Calu3 (cell line): ENCODE measurements at regions not wholly inside any gene's neighbourhood (a gene's known extent, or its start where the extent isn't known, plus 50 kb on each side); places are given as distances from the start of the nearest gene placed in this dataset.

Source experiments
- BruUV-seq: library from RNA; stranded (reverse); fragments of 400-500 nt; replicated peaks from 2 replicates; lab custom pipeline; 2021; lab: Mats Ljungman, UMichigan
- CTCF ChIA-PET: fragments of 300-600 bp; sonication (Branson Sonifier 250); formaldehyde crosslinking; loops from one replicate; lab custom pipeline; 2022; ENCODE audit warnings: antibody characterized with exemption; lab: Charles Lee
- DNase-seq: peaks from one replicate; pipeline ENCODE4 v3.0.0; 2022
- H3K27ac Mint-ChIP-seq: one replicate; pipeline ENCODE4 v1.8.0; 2022; ENCODE audit warnings: mixed read lengths; ENCODE audit not compliant: unreplicated experiment
- H3K27me3 Mint-ChIP-seq: one replicate; pipeline ENCODE4 v1.8.0; 2022; ENCODE audit warnings: mixed read lengths; ENCODE audit not compliant: unreplicated experiment
- H3K36me3 Mint-ChIP-seq: one replicate; pipeline ENCODE4 v1.8.0; 2022; ENCODE audit warnings: mild to moderate bottlenecking, moderate library complexity, mixed read lengths; ENCODE audit not compliant: insufficient read depth, unreplicated experiment
- H3K4me1 Mint-ChIP-seq: one replicate; pipeline ENCODE4 v1.8.0; 2022; ENCODE audit warnings: mild to moderate bottlenecking, low read depth, mixed read lengths; ENCODE audit not compliant: unreplicated experiment
- H3K4me3 Mint-ChIP-seq: one replicate; pipeline ENCODE4 v1.8.0; 2022; ENCODE audit warnings: mild to moderate bottlenecking, low read depth, moderate library complexity, mixed read lengths; ENCODE audit not compliant: unreplicated experiment
- H3K9me3 Mint-ChIP-seq: one replicate; pipeline ENCODE4 v1.8.0; 2022; ENCODE audit warnings: low read depth, mixed read lengths; ENCODE audit not compliant: unreplicated experiment
- intact Hi-C: fragments of 100-400 bp; cut with micrococcal nuclease; formaldehyde crosslinking; loops from one replicate; pipeline ENCODE4 v1.10.0; 2022; ENCODE audit not compliant: unreplicated experiment
- TF ChIP-seq, protein P1 (sequence below): fragments of 200-600 bp; IDR thresholded peaks from one replicate; pipeline ENCODE4 v1.8.0; 2022; ENCODE audit warnings: antibody characterized with exemption; ENCODE audit not compliant: unreplicated experiment

DNA sequence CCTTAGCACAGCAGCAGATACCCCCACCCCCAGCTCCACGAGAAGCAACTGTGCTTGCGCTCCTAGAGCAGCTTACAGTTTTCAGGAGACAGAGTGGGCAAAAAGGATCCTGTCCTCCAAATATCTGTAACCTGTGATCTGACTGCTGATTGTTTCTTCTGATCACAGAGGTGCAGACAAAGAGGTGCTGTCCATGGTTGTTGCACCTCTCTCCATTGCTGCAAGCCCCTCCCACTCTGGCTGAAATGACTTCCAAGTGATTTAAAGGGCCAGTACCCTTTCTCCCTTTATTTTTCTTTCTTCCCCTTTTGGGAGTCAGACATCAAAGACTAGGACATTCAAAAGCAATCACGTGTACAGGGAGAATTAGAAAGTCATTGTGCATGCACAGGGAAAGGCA lies 205.3 kb upstream of the GEMIN8 start:
- DNase-seq = peak; percentile 28
- intact Hi-C loops = no loop called here
- TF ChIP-seq, protein P1, sequence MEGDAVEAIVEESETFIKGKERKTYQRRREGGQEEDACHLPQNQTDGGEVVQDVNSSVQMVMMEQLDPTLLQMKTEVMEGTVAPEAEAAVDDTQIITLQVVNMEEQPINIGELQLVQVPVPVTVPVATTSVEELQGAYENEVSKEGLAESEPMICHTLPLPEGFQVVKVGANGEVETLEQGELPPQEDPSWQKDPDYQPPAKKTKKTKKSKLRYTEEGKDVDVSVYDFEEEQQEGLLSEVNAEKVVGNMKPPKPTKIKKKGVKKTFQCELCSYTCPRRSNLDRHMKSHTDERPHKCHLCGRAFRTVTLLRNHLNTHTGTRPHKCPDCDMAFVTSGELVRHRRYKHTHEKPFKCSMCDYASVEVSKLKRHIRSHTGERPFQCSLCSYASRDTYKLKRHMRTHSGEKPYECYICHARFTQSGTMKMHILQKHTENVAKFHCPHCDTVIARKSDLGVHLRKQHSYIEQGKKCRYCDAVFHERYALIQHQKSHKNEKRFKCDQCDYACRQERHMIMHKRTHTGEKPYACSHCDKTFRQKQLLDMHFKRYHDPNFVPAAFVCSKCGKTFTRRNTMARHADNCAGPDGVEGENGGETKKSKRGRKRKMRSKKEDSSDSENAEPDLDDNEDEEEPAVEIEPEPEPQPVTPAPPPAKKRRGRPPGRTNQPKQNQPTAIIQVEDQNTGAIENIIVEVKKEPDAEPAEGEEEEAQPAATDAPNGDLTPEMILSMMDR = no peak
- no peak overlapping the region for H3K27ac Mint-ChIP-seq
- H3K9me3 Mint-ChIP-seq = no peaks in the 10 kb centered on the region
- H3K27me3 Mint-ChIP-seq = peaks cover 24% of the 10 kb centered on the region
- CTCF ChIA-PET = no interaction called here
- no peaks in the 10 kb centered on the region for H3K36me3 Mint-ChIP-seq
- H3K4me3 Mint-ChIP-seq = no peak overlapping the region
- BruUV-seq = no TSS peak
- no peaks in the 10 kb centered on the region for H3K4me1 Mint-ChIP-seq

DNA sequence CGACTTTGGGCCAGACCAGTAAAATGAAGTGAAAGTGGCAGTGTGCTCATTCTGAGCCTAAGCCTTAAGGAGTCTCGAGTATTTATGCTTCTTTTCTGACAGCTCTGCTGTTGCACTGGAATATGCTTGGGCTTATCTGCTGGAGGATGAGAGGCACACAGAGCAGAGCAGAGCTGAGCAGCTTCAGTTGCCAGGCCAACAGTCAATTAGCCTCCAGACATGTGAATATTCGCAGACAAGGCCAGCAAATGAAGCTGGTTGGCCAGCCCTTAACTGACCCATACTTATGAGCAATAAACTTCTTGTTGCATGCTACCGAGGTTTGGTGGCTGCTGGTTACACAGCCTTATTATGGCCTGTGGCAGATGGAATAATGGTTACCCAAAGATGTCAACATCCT lies 203.0 kb upstream of the GEMIN8 start:
- no peak for DNase-seq
- intact Hi-C loops = no loop called here
- Mint-ChIP-seq H3K36me3 (no peaks in the 10 kb centered on the region), H3K27ac (no peak overlapping the region), H3K9me3 (no peaks in the 10 kb centered on the region), H3K27me3 (peaks cover 24% of the 10 kb centered on the region), H3K4me3 (no peak overlapping the region), H3K4me1 (no peaks in the 10 kb centered on the region)
- TF ChIP-seq, protein P1 = no peak
- CTCF ChIA-PET = no interaction called here
- BruUV-seq = no TSS peak

DNA sequence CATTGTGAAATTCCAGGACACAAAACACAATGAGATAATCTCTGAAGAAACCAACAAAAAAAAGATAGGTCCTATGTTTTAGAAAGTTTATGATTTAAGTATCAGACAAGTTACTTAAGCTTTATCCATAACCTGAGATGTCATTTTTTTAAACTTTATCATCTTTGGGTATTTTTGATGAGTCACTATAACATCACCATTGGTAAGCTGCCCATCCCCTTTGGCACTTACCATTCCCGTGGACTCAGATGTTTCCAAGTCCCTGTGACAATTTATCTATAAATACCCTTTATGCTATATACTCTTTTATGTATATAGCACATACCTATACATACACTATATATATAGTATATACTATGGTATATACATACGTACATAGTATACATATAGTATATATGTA lies 198.9 kb upstream of the GEMIN8 start:
- Mint-ChIP-seq H3K27ac (no peak overlapping the region), H3K4me3 (no peak overlapping the region), H3K4me1 (no peaks in the 10 kb centered on the region), H3K27me3 (peaks cover 8% of the 10 kb centered on the region), H3K36me3 (no peaks in the 10 kb centered on the region), H3K9me3 (no peaks in the 10 kb centered on the region)
- TF ChIP-seq, protein P1 = no peak
- CTCF ChIA-PET = no interaction called here
- intact Hi-C loops = no loop called here
- no TSS peak for BruUV-seq
- no peak for DNase-seq

DNA sequence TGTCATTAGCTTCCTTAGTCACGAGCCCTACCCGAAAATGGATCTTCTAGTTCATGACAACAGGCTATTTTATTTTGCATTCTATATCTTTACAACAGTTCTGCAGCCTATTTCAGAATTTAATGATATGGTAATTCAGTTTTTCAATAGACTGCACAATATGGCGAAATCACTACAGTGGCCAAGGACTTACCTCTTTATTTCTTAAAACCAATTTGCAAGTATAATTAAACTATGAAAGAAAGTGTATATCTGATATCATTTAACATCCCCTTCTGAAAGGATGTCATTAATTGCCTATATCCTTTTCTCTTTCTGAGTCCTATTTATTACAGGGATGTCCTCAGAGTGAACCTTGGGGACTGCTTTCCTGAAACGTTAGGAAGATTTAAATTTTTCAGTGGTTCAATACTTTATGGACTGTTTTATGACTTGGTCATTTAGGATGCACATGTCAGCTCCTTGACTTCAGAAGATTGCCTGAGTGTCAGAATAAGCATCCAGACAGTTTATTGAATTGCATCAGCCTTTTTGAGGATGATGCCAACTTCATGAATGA lies 190.8 kb upstream of the GEMIN8 start:
- Mint-ChIP-seq H3K4me3 (no peak overlapping the region), H3K36me3 (no peaks in the 10 kb centered on the region), H3K27me3 (peaks cover 10% of the 10 kb centered on the region), H3K9me3 (no peaks in the 10 kb centered on the region), H3K27ac (no peak overlapping the region), H3K4me1 (no peaks in the 10 kb centered on the region)
- intact Hi-C loops = no loop called here
- CTCF ChIA-PET = no interaction called here
- no TSS peak for BruUV-seq
- TF ChIP-seq, protein P1 = no peak
- no peak for DNase-seq
